GM18951 (cell line): ENCODE measurements at regions not wholly inside any gene's neighbourhood (a gene's known extent, or its start where the extent isn't known, plus 50 kb on each side); places are given as distances from the start of the nearest gene placed in this dataset.

Experiments used
- POLR2A ChIP-seq: IDR thresholded peaks from 4 replicates; pipeline ENCODE4 v1.6.1; 2011; ENCODE audit warnings: mild to moderate bottlenecking; ENCODE audit not compliant: insufficient read length, insufficient read depth; ENCODE audit errors: extremely low read depth
- in situ Hi-C: fragments of 300-500 bp; cut with MboI; formaldehyde crosslinking; loops from one replicate; pipeline ENCODE4 v1.12.0; 2022; ENCODE audit warnings: low sequenced_read_pairs, mixed read lengths, inconsistent platforms; ENCODE audit not compliant: unreplicated experiment

- in situ Hi-C loops: no loop called here
These were observed 385.2 kb upstream of the KLF4 start for GRCh38 chr9:107874591-107875369.

DNA sequence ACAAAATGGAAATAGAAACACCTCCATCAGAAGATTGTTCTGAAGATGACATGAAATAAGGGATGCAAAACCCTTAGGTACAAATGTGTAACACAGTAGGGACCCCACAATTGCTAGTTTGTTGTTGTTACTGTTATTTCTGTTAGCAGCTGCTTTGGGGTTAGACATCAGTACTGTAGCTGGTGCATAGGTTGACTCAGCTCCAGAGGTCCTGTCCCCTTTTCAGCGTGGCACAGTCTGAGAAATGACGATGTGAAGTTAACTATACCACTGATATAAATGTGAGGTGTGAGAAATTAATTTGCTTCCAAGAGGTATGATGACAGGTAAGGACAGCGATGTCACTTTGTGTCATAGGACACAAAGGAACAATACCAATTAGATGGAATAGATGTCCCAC is 384.6 kb upstream of the KLF4 start:
- TF ChIP-seq POLR2A: no peak
- in situ Hi-C loops: no loop called here

More at GRCh38 chr9:107874591-107875369, 385.2 kb upstream of the KLF4 start:
- no peak for TF ChIP-seq POLR2A

- no peak for TF ChIP-seq POLR2A
- in situ Hi-C loops: no loop called here
These were observed 383.1 kb upstream of the KLF4 start for GRCh38 chr9:107872457-107873192.

GRCh38 chr9:107870927-107871680 is 381.5 kb upstream of the KLF4 start:
- TF ChIP-seq POLR2A: no peak
- in situ Hi-C loops: no loop called here

GRCh38 chr9:107870221-107870620 is 380.7 kb upstream of the KLF4 start:
- in situ Hi-C loops: no loop called here
- no peak for TF ChIP-seq POLR2A

DNA sequence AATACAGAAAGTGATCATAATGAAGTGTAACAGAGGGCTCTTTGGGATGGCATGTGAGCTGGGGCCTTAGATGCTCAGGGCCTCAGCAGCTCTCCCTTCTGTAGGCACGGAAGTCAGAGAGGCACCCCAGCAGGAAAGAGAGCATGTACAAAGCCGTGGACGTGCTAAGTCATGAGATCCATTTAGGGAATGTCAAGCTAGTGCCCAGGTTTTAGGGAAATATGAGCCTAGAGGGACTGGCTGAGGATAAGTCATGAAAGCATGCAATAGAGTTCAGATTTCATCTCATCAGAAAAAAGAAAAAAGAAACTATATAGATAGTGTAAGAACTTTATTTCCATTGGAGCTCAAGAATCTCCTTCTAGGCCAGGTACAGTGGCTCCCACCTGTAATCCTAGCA is 379.5 kb upstream of the KLF4 start:
- in situ Hi-C loops: no loop called here
- no peak for TF ChIP-seq POLR2A

GRCh38 chr9:107868186-107868585 is 378.6 kb upstream of the KLF4 start:
- no peak for TF ChIP-seq POLR2A
- in situ Hi-C loops: no loop called here

GRCh38 chr9:107867738-107868137 is 378.2 kb upstream of the KLF4 start:
- TF ChIP-seq POLR2A: no peak
- in situ Hi-C loops: no loop called here

GRCh38 chr9:107866711-107867311 is 377.2 kb upstream of the KLF4 start:
- TF ChIP-seq POLR2A: no peak
- in situ Hi-C loops: no loop called here

DNA sequence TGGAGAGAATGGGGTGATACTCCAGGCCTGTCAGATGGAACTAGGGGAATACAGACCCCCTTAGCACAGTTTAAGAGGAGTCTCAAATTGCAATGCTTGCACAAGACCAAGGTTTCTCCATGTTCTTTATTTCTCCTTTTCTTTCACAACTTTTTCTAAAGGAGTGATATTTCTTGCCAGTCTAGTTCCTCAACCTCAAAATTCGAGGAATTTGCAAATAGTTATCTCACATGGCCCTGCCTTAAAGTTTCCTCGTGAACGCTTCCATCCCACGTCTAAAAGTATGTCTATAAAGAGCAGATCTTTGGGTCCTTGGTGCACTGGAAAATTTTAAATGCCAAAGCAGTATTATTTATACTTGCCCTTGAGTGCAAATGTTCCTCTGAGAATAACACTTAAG is 373.8 kb upstream of the KLF4 start:
- in situ Hi-C loops: no loop called here

DNA sequence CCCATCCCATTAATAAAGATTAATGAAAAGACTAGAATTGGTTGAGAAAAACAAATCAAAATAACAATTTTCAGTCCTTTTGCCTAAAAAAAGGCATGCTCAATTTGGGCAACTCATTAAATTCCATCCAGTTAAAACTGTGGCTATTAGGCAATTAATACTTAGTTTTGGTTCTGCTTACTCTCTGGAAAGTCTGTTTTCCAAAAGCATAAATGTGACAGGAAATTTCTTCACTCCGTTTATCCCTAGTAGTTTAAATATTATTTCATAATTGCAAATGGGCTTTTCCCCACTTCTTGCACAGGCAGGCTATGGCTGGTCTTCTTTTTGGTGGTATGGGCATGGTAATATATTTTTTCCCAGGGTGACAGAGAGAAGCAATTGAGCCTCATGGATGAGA is 373.3 kb upstream of the KLF4 start:
- no peak for TF ChIP-seq POLR2A
- in situ Hi-C loops: no loop called here

More for the DNA sequence above, 373.8 kb upstream of the KLF4 start:
- TF ChIP-seq POLR2A: no peak

DNA sequence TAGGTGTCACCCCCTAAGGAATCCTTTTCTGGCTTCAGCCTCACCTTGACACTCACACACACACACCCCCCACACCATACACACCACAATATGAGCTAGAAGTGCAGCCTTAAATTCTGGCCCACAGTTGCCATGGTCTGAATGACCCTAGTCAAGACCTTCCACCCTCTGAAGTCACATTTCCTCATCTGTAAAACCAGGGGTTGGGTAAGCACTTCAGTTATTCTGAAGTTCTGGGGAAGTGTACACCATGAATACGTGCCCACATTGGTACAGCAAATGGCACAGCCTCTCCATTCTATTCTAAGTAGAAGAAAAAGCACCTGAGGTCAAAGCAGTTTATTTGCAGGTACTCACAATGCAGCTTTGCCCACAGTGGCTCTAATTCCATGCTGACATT is 372.8 kb upstream of the KLF4 start:
- TF ChIP-seq POLR2A: no peak
- in situ Hi-C loops: no loop called here

DNA sequence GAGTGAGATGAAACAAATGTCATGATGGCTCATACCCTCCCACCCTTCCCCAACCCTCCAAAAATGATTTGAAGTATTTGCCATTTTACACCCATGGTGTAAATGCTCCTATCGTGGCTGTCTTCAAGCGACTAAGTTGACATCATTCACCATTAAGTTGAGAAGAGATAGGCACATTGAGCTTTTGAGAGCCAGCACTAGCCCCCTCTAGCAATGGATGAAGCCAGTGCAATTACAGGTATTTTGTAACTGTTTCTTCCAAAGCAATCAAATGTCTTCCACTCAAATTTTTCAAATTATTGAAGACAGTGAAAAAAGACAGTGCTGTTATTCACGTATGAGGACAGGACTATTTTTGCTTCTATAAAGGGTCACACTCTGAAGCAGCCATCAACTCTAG is 371.5 kb upstream of the KLF4 start:
- no peak for TF ChIP-seq POLR2A
- in situ Hi-C loops: no loop called here

- in situ Hi-C loops: no loop called here
- no peak for TF ChIP-seq POLR2A
These were observed 368.7 kb upstream of the KLF4 start for GRCh38 chr9:107858260-107858659.

DNA sequence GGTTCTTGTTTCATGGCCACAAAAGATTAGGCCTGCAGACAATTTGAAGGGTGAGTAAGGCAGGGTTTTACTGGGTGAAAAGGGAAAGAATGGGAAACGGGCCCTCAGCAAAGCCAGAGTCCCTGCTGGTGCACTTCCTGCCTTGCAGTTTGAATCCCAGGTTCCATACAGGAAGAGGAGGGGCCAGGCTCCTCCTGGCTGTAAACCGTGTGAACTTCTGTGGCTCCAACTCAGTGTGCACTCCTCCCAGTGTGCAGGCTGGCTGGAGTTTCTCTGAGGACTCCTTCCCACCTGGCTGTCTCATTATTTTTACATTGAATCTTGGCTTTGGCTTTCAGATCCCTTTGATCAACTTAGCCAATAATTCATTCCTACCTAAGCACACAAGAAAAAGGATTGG is 367.1 kb upstream of the KLF4 start:
- in situ Hi-C loops: no loop called here
- no peak for TF ChIP-seq POLR2A
